GM12878 (cell line): ENCODE measurements at regions not wholly inside any gene's neighbourhood (a gene's known extent, or its start where the extent isn't known, plus 50 kb on each side); places are given as distances from the start of the nearest gene placed in this dataset.

Source experiments
- EP300 ChIP-seq, 2 experiments: fragments of 150-350 bp in 1 of 2; IDR thresholded peaks; 2 replicates each; pipeline ENCODE4 v1.6.1; 2011 to 2012; ENCODE audit warnings: low read depth in 2 of 2, low read length in 2 of 2, borderline replicate concordance in 1 of 2, improper control_type of control experiment in 1 of 2, inconsistent platforms in 1 of 2; ENCODE audit not compliant: control insufficient read depth in 1 of 2
- HDAC6 ChIP-seq: fragments of 200-600 bp; sonication (generic); IDR thresholded peaks from one replicate; pipeline ENCODE4 v1.8.0; 2017; ENCODE audit warnings: antibody characterized with exemption; ENCODE audit not compliant: unreplicated experiment
- MXI1 ChIP-seq: fragments of 150-350 bp; IDR thresholded peaks from 2 replicates; pipeline ENCODE4 v1.6.1; 2011; ENCODE audit warnings: low read depth, mild to moderate bottlenecking, inconsistent platforms, low read length, improper control_type of control experiment
- NR2C2 ChIP-seq: IDR thresholded peaks from 2 replicates; pipeline ENCODE4 v1.6.1; 2011; ENCODE audit warnings: borderline replicate concordance, low read depth; ENCODE audit not compliant: control insufficient read depth, insufficient read length
- RFX5 ChIP-seq: IDR thresholded peaks from 2 replicates; pipeline ENCODE4 v1.6.1; 2011; ENCODE audit warnings: low read depth, low read length, improper control_type of control experiment
- SIX5 ChIP-seq: IDR thresholded peaks from 2 replicates; pipeline ENCODE4 v1.6.1; 2011; ENCODE audit warnings: mild to moderate bottlenecking, low read depth, low read length, moderate library complexity; ENCODE audit not compliant: severe bottlenecking
- SREBF2 ChIP-seq: IDR thresholded peaks from 2 replicates; pipeline ENCODE4 v1.6.1; 2012; ENCODE audit warnings: mild to moderate bottlenecking, low read length
- YY1 ChIP-seq: IDR thresholded peaks from 2 replicates; pipeline ENCODE4 v1.6.1; 2011; ENCODE audit warnings: low read depth, mild to moderate bottlenecking, low read length
- ZZZ3 ChIP-seq: IDR thresholded peaks from 2 replicates; pipeline ENCODE4 v1.6.1; 2011; ENCODE audit warnings: low read depth; ENCODE audit not compliant: control insufficient read depth, insufficient read length
- TF ChIP-seq, protein P1 (sequence below), 3 experiments: IDR thresholded peaks in 2 of 3; conservative IDR thresholded peaks in 1 of 3; 2 replicates each; pipeline ENCODE4 v1.5.1; 2011; ENCODE audit warnings: low read depth in 3 of 3, low read length in 3 of 3, mild to moderate bottlenecking in 3 of 3, control low read depth in 2 of 3, moderate library complexity in 2 of 3, inconsistent platforms in 1 of 3, mixed read lengths in 1 of 3; ENCODE audit not compliant: control insufficient read depth in 2 of 3, insufficient read depth in 1 of 3; ENCODE audit errors: extremely low read depth in 1 of 3

DNA sequence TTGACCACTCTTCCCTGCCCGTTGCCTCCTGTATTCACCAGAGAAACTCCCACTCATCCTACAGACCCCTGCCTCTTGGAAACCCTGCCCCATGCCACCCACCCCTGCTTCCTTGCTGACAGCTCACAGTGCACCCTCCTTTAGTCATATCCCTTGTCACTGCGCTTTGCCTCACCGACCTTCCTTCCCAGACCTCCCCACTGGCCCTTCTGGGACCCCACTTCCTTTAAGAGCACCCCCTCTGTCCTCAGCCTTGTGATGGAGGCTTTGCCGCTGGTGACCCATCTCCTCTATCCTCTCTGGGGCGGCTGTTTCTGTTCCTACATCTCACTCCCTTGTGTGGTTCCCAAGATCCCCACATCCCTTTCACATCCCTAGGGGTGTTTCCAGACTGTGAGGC lies 92.8 kb upstream of the ZMIZ1 start:
- TF ChIP-seq MXI1: no peak
- TF ChIP-seq EP300 (IDR thresholded peaks at IDR 0.05; ENCODE audit: borderline replicate concordance in 1 of 2, control insufficient read depth in 1 of 2, low read depth in 2 of 2, low read length in 2 of 2): no peak
- no peak for TF ChIP-seq SIX5
- TF ChIP-seq SREBF2: no peak
- no peak for TF ChIP-seq RFX5
- TF ChIP-seq ZZZ3: no peak
- TF ChIP-seq, protein P1, sequence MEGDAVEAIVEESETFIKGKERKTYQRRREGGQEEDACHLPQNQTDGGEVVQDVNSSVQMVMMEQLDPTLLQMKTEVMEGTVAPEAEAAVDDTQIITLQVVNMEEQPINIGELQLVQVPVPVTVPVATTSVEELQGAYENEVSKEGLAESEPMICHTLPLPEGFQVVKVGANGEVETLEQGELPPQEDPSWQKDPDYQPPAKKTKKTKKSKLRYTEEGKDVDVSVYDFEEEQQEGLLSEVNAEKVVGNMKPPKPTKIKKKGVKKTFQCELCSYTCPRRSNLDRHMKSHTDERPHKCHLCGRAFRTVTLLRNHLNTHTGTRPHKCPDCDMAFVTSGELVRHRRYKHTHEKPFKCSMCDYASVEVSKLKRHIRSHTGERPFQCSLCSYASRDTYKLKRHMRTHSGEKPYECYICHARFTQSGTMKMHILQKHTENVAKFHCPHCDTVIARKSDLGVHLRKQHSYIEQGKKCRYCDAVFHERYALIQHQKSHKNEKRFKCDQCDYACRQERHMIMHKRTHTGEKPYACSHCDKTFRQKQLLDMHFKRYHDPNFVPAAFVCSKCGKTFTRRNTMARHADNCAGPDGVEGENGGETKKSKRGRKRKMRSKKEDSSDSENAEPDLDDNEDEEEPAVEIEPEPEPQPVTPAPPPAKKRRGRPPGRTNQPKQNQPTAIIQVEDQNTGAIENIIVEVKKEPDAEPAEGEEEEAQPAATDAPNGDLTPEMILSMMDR (IDR thresholded peaks at IDR 0.05 in 2 of 3, conservative IDR thresholded peaks at IDR 0.05 in 1 of 3; ENCODE audit: control insufficient read depth in 2 of 3, extremely low read depth in 1 of 3, insufficient read depth in 1 of 3, low read depth in 3 of 3, low read length in 3 of 3): no peak
- TF ChIP-seq NR2C2: no peak
- TF ChIP-seq HDAC6: no peak
- TF ChIP-seq YY1: no peak
